B cell (primary cell): ENCODE measurements at regions not wholly inside any gene's neighbourhood (a gene's known extent, or its start where the extent isn't known, plus 50 kb on each side); places are given as distances from the start of the nearest gene placed in this dataset.

Experiments used
- ATAC-seq: fragments of 200-7000 bp; cut with Tn5 transposase; one replicate; pipeline ENCODE4 v1.10.0; 2021; ENCODE audit warnings: low read depth, mild to moderate bottlenecking, moderate number of reproducible peaks, moderate library complexity
- CTCF ChIA-PET: fragments of 350-600 bp; sonication (Branson Sonifier 250); formaldehyde crosslinking; loops from one replicate; lab custom pipeline; 2021; ENCODE audit warnings: antibody characterized with exemption, inconsistent platforms; lab: Charles Lee
- POLR2A ChIA-PET: fragments of 350-600 bp; sonication (Branson Sonifier 250); formaldehyde crosslinking; loops from one replicate; lab custom pipeline; 2021; ENCODE audit warnings: antibody characterized with exemption; lab: Charles Lee
- DNase-seq: peaks from one replicate; pipeline ENCODE4 v3.0.0; 2013
- H2AFZ ChIP-seq: 2 replicates; pipeline ENCODE4 v1.6.1; 2012; ENCODE audit warnings: mild to moderate bottlenecking, low read depth, low read length; ENCODE audit not compliant: insufficient read depth, poor library complexity, severe bottlenecking
- H3K27ac ChIP-seq, 2 donors: 1 replicate in 1 of 2; 2 replicates in 1 of 2; pipeline ENCODE4 v1.5.1; 2012 to 2013; ENCODE audit warnings: low read length in 2 of 2, mild to moderate bottlenecking in 2 of 2, moderate library complexity in 1 of 2
- H3K27me3 ChIP-seq, 4 experiments: fragments of 200-600 bp in 1 of 4; sonication (generic) in 1 of 4; replicated peaks in 1 of 4; 1 replicate in 2 of 4; 2 replicates in 2 of 4; pipeline versions ENCODE4 v1.6.1 to v1.7.0; 2013 to 2016; ENCODE audit warnings: low read length in 3 of 4, mild to moderate bottlenecking in 2 of 4, mixed read lengths in 1 of 4, moderate library complexity in 1 of 4; ENCODE audit not compliant: insufficient read depth in 4 of 4, control insufficient read depth in 3 of 4; ENCODE audit errors: control extremely low read depth in 1 of 4
- H3K36me3 ChIP-seq, 2 experiments: replicated peaks in 1 of 2; 1 replicate in 1 of 2; 2 replicates in 1 of 2; pipeline versions ENCODE4 v1.6.1 to v1.7.1; 2013; ENCODE audit warnings: low read length in 1 of 2; ENCODE audit not compliant: insufficient read depth in 2 of 2, control insufficient read depth in 1 of 2; ENCODE audit errors: control extremely low read depth in 1 of 2, extremely low read depth in 1 of 2
- H3K4me1 ChIP-seq, 2 donors: fragments of 200-600 bp in 1 of 2; sonication (generic) in 1 of 2; 1 replicate in 1 of 2; 2 replicates in 1 of 2; pipeline versions ENCODE4 v1.5.1 to v1.6.1; 2013 to 2017; ENCODE audit warnings: low read length in 2 of 2; ENCODE audit not compliant: control insufficient read depth in 2 of 2, insufficient read depth in 2 of 2
- H3K4me2 ChIP-seq: replicated peaks from 2 replicates; pipeline ENCODE3; 2012; ENCODE audit warnings: mild to moderate bottlenecking, low read depth, low read length; ENCODE audit not compliant: poor library complexity, severe bottlenecking
- H3K4me3 ChIP-seq, 5 experiments: fragments of 200-600 bp in 1 of 5; sonication (generic) in 1 of 5; 1 replicate in 3 of 5; 2 replicates in 2 of 5; pipeline versions ENCODE4 v1.5.1 to v1.7.0; 2011 to 2016; ENCODE audit warnings: low read length in 4 of 5, mild to moderate bottlenecking in 4 of 5, low read depth in 2 of 5, control low read depth in 1 of 5, moderate library complexity in 1 of 5; ENCODE audit not compliant: insufficient read depth in 1 of 5; ENCODE audit errors: control extremely low read depth in 1 of 5, extremely low read depth in 1 of 5
- H3K79me2 ChIP-seq: fragments of 200-600 bp; sonication (generic); one replicate; pipeline ENCODE4 v1.6.0; 2016; ENCODE audit warnings: low read length; ENCODE audit not compliant: control insufficient read depth, insufficient read depth
- H3K9ac ChIP-seq: fragments of 200-600 bp; sonication (generic); 2 replicates; pipeline ENCODE4 v1.6.1; 2017; ENCODE audit warnings: mild to moderate bottlenecking, low read length, moderate library complexity
- H3K9me3 ChIP-seq, 3 donors: one replicate each; pipeline versions ENCODE4 v1.6.1 to v1.7.1; 2013; ENCODE audit warnings: low read length in 2 of 3; ENCODE audit not compliant: control insufficient read depth in 2 of 3, insufficient read depth in 1 of 3; ENCODE audit errors: control extremely low read depth in 1 of 3
- H4K20me1 ChIP-seq: 2 replicates; pipeline ENCODE4 v1.6.0; 2012; ENCODE audit warnings: mild to moderate bottlenecking, low read length; ENCODE audit not compliant: insufficient read depth, control insufficient read depth, poor library complexity, severe bottlenecking
- H3K27ac Mint-ChIP-seq: one replicate; pipeline ENCODE4 v1.8.0; 2021; ENCODE audit warnings: mixed read lengths
- H3K27me3 Mint-ChIP-seq: one replicate; pipeline ENCODE4 v1.8.0; 2021; ENCODE audit warnings: mixed read lengths
- H3K4me1 Mint-ChIP-seq: one replicate; pipeline ENCODE4 v1.8.0; 2021; ENCODE audit warnings: mixed read lengths
- H3K4me3 Mint-ChIP-seq: one replicate; pipeline ENCODE4 v1.8.0; 2021; ENCODE audit warnings: mixed read lengths
- H3K9me3 Mint-ChIP-seq: one replicate; pipeline ENCODE4 v1.8.0; 2022; ENCODE audit warnings: mixed read lengths; ENCODE audit not compliant: insufficient read depth
- CTCF ChIP-seq: fragments of 200-600 bp; IDR thresholded peaks from one replicate; pipeline ENCODE4 v1.8.0; 2022; ENCODE audit warnings: antibody characterized with exemption, mild to moderate bottlenecking
- EZH2 ChIP-seq: IDR thresholded peaks from 2 replicates; pipeline ENCODE4 v1.6.1; 2012; ENCODE audit warnings: borderline replicate concordance, low read depth, mild to moderate bottlenecking, moderate library complexity, low read length; ENCODE audit not compliant: insufficient read depth, poor library complexity, severe bottlenecking
- WGBS: methylation state at CpG from one replicate; pipeline ENCODE4 v1.1.5; 2013; ENCODE audit warnings: missing lambda C conversion rate; ENCODE audit not compliant: insufficient coverage; 5-methylcytosine and 5-hydroxymethylcytosine counted together
- intact Hi-C: fragments of 100-400 bp; cut with micrococcal nuclease; formaldehyde crosslinking; loops from one replicate; pipeline ENCODE4 v1.10.0; 2022

GRCh38 chr1:30035522-30036228, 687.7 kb downstream of the MATN1 start:
- Mint-ChIP-seq H3K4me3 (no peak overlapping the region), H3K4me1 (no peaks in the 10 kb centered on the region), H3K27ac (no peak overlapping the region), H3K9me3 (peaks cover 3% of the 10 kb centered on the region), H3K27me3 (peaks cover 4% of the 10 kb centered on the region)
- TF ChIP-seq EZH2 = no peak
- no peak for TF ChIP-seq CTCF
- Histone ChIP-seq H3K4me2 (no peak overlapping the region), H3K9me3 (peaks cover 0 to 17% (median 0%) of the 10 kb centered on the region in 3 donors), H3K36me3 (no peaks in the 10 kb centered on the region), H3K4me1 (no peaks in the 10 kb centered on the region), H4K20me1 (no peaks in the 10 kb centered on the region), H3K4me3 (no peak overlapping the region), H3K79me2 (no peaks in the 10 kb centered on the region), H2AFZ (no peak overlapping the region), H3K27ac (no peak overlapping the region), H3K9ac (no peak overlapping the region), H3K27me3 (no peaks in the 10 kb centered on the region)
- POLR2A ChIA-PET = no interaction called here
- ATAC-seq (no peak), DNase-seq (no peak)
- intact Hi-C loops = no loop called here
- CTCF ChIA-PET = no interaction called here
- 74% methylated on average over 6 of the region's 8 CpGs for WGBS

DNA sequence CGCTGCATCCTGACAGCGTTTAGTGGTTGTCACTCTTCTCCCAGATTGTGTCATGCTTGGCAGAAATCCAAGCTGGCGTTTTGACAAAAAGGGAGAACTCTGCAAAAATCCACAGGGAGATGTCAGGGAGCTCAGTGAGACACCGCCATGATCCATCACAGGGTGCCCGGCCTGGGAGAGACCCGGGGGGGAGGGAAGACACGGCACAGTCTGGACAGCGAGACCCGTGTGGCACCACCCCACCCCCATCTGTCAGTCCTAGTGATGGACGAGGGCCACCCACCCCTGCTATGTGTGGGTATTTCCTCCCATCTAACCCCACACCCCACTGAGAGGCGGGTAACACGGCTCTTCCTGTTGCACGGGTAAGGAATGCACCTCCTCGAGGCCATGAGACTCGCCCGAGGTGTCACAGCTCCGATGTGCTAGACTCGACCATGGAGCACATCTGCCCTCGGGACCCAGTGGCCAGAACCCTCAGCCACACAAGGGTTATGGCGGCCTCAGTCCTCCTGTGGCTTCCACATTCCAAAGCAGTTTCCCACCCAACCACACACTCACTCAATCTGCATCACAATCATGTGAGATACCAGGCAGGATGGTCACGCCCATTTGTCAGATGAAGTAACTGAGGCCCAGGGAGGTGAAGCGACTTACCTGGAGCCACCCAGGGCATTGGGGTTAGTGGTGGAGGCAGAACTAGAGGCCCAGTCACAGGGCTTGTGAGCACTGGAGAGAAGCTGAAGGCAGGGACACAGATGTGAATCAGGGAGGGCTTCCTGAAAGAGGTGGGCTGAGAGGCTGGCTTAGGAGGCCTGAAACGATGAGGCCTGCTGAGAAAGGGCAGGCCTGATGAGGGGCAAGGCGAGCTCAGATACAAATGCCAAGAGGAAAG, 688.5 kb downstream of the MATN1 start:
- peaks cover 4% of the 10 kb centered on the region for H3K27me3 Mint-ChIP-seq
- no peak overlapping the region for H3K9ac ChIP-seq

More for the DNA sequence above, 688.5 kb downstream of the MATN1 start:
- Histone ChIP-seq H3K27ac (no peak overlapping the region), H3K4me1 (no peaks in the 10 kb centered on the region), H3K9me3 (peaks cover 0 to 17% (median 0%) of the 10 kb centered on the region in 3 donors), H3K36me3 (no peaks in the 10 kb centered on the region), H4K20me1 (no peaks in the 10 kb centered on the region), H3K79me2 (no peaks in the 10 kb centered on the region), H3K4me3 (no peak overlapping the region), H2AFZ (no peak overlapping the region), H3K4me2 (no peak overlapping the region), H3K27me3 (no peaks in the 10 kb centered on the region)
- no peak for TF ChIP-seq EZH2
- TF ChIP-seq CTCF = no peak
- ChIA-PET POLR2A (no interaction called here), CTCF (no interaction called here)
- intact Hi-C loops = no loop called here
- H3K4me3 Mint-ChIP-seq = no peak overlapping the region
- ATAC-seq = no peak
- no peak for DNase-seq
- 74% methylated on average over 16 of the region's 24 CpGs for WGBS
- H3K27ac Mint-ChIP-seq = no peak overlapping the region
- H3K9me3 Mint-ChIP-seq = peaks cover 3% of the 10 kb centered on the region
- H3K4me1 Mint-ChIP-seq = no peaks in the 10 kb centered on the region
